Coronary artery (tissue), 2 donors: ENCODE measurements at regions not wholly inside any gene's neighbourhood (a gene's known extent, or its start where the extent isn't known, plus 50 kb on each side); places are given as distances from the start of the nearest gene placed in this dataset.

Experiments
- DNase-seq: peaks from one replicate; pipeline ENCODE4 v3.0.0-alpha.2; 2017; ENCODE audit warnings: low spot score
- H3K27ac ChIP-seq, 2 donors: fragments of 200-600 bp; sonication (generic); one replicate each; pipeline ENCODE4 v1.5.1; 2016 to 2019
- H3K4me3 ChIP-seq: fragments of 200-600 bp; sonication (generic); 2 replicates; pipeline ENCODE4 v1.5.1; 2016; ENCODE audit warnings: mild to moderate bottlenecking, moderate library complexity
- CTCF ChIP-seq: fragments of 200-600 bp; sonication (generic); IDR thresholded peaks from one replicate; pipeline ENCODE4 v1.5.1; 2019; ENCODE audit warnings: antibody characterized with exemption

GRCh38 chr10:30756151-30756550 lies 126.6 kb upstream of the LYZL2 start:
- H3K27ac ChIP-seq = no peak overlapping the region
- H3K4me3 ChIP-seq = no peak overlapping the region
- no peak for TF ChIP-seq CTCF
- DNase-seq = no peak

- TF ChIP-seq CTCF = no peak
- no peak for DNase-seq
- Histone ChIP-seq H3K27ac (peak overlapping the region in 1 of 2 donors; percentile 54), H3K4me3 (no peak overlapping the region)
Measured at GRCh38 chr10:30755441-30755953, 125.9 kb upstream of the LYZL2 start.

GRCh38 chr10:30752481-30752881 lies 122.9 kb upstream of the LYZL2 start:
- no peak for DNase-seq
- no peak for TF ChIP-seq CTCF
- Histone ChIP-seq H3K4me3 (no peak overlapping the region), H3K27ac (peak overlapping the region in 1 of 2 donors; percentile 68)

- H3K27ac ChIP-seq = peak overlapping the region in 1 of 2 donors; percentile 68
- DNase-seq = no peak
Measured at GRCh38 chr10:30751678-30752331, 122.3 kb upstream of the LYZL2 start.

GRCh38 chr10:30750971-30751677 lies 121.6 kb upstream of the LYZL2 start:
- no peak for TF ChIP-seq CTCF
- Histone ChIP-seq H3K4me3 (no peak overlapping the region), H3K27ac (no peak overlapping the region)
- DNase-seq = no peak

More at GRCh38 chr10:30751678-30752331, 122.3 kb upstream of the LYZL2 start:
- no peak for TF ChIP-seq CTCF
- H3K4me3 ChIP-seq = no peak overlapping the region

GRCh38 chr10:30749385-30749784 lies 119.8 kb upstream of the LYZL2 start:
- DNase-seq = no peak
- TF ChIP-seq CTCF = no peak
- no peak overlapping the region for H3K4me3 ChIP-seq
- no peak overlapping the region for H3K27ac ChIP-seq
